AG04450 (cell line): ENCODE measurements at regions not wholly inside any gene's neighbourhood (a gene's known extent, or its start where the extent isn't known, plus 50 kb on each side); places are given as distances from the start of the nearest gene placed in this dataset.

Experiments
- CTCF ChIA-PET: fragments of 300-600, 350-600 bp; formaldehyde crosslinking; extraction: SDS; loops from one replicate; lab custom pipeline; 2022; ENCODE audit warnings: antibody characterized with exemption, inconsistent platforms; lab: Charles Lee
- POLR2A ChIA-PET: fragments of 350-600 bp; formaldehyde crosslinking; extraction: SDS; loops from one replicate; lab custom pipeline; 2021; ENCODE audit warnings: antibody characterized with exemption, inconsistent platforms; lab: Yijun Ruan, JAX
- DNase-seq: peaks from one replicate; pipeline ENCODE4 v3.0.0-alpha.2; 2011; ENCODE audit warnings: low read depth, low spot score
- H3K27ac ChIP-seq: one replicate; pipeline ENCODE4 v1.5.1; 2012; ENCODE audit warnings: low read depth, low read length, control low read depth
- H3K27me3 ChIP-seq: one replicate; pipeline ENCODE4 v1.6.0; 2012; ENCODE audit warnings: low read length; ENCODE audit not compliant: control insufficient read depth, insufficient read depth
- H3K4me3 ChIP-seq: 2 replicates; pipeline ENCODE4 v1.5.1; 2011; ENCODE audit warnings: mild to moderate bottlenecking, low read depth, low read length, control low read depth
- H3K9me3 ChIP-seq: 2 replicates; pipeline ENCODE4 v1.5.1; 2012; ENCODE audit warnings: low read length; ENCODE audit not compliant: control insufficient read depth, insufficient read depth
- CTCF ChIP-seq: IDR thresholded peaks from 2 replicates; pipeline ENCODE4 v1.5.1; 2011; ENCODE audit warnings: low read depth, low read length, control low read depth, inconsistent platforms

GRCh38 chr1:193736507-193736906 lies 550.1 kb upstream of the B3GALT2 start:
- Histone ChIP-seq H3K9me3 (no peaks in the 10 kb centered on the region), H3K4me3 (no peak overlapping the region), H3K27me3 (no peaks in the 10 kb centered on the region), H3K27ac (no peak overlapping the region)
- no peak for TF ChIP-seq CTCF
- POLR2A ChIA-PET, result no interaction called here
- CTCF ChIA-PET, result interaction anchor here (0.5 kb wide), 1 partner anchor 406 kb away, joined by 4 read pairs; no protein-coding TSS in a partner anchor
- DNase-seq, result no peak

GRCh38 chr1:193733674-193734073 lies 547.3 kb upstream of the B3GALT2 start:
- no peak overlapping the region for H3K4me3 ChIP-seq
- DNase-seq, result no peak
- no peaks in the 10 kb centered on the region for H3K27me3 ChIP-seq
- CTCF ChIA-PET, result no interaction called here
- no peak for TF ChIP-seq CTCF
- no peak overlapping the region for H3K27ac ChIP-seq
- POLR2A ChIA-PET, result no interaction called here
- H3K9me3 ChIP-seq, result no peaks in the 10 kb centered on the region

DNA sequence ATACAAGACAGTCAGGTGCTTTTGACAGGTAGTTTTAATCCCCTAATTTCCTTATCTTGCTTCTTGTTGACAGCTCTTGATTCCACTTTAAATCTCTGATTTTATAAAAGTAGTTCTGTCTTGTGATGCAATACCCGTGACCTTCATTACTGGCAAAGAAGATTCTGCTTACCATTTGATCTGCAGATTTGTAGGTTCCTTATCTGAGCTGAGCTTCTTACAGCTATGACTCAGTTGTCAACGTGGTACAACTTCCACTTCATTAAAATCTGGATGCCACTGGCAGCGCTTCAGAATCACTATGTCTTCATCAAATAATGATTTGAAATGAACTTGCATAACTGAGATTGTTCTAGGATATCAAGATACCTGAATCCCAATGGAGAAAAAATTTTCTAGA lies 543.6 kb upstream of the B3GALT2 start:
- POLR2A ChIA-PET, result interaction anchor here (0.6 kb wide), 2 partner anchors 30 to 109 kb away, joined by 3 to 5 read pairs; no protein-coding TSS in a partner anchor
- Histone ChIP-seq H3K27me3 (no peaks in the 10 kb centered on the region), H3K4me3 (no peak overlapping the region), H3K27ac (no peak overlapping the region), H3K9me3 (no peaks in the 10 kb centered on the region)
- TF ChIP-seq CTCF, result no peak
- no peak for DNase-seq
- CTCF ChIA-PET, result no interaction called here

DNA sequence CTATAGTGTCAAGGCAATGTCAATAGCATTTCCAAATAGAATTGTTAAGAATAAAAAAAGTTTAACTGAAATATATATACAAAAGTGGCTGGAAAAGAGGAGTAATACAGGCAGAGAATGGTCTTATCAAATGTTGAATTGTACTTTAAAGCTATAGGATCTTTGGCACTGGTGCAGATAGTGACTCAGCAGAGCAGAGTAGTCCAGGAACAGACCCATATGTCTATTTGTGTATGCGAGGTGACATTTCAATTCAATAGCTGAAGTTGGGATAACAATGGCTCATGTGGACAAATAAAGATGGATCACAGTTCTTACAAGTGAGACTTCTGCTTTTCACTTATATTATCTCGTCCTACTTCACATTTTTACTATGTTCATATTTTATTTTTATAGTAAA lies 543.0 kb upstream of the B3GALT2 start:
- no peaks in the 10 kb centered on the region for H3K9me3 ChIP-seq
- no peak for TF ChIP-seq CTCF
- DNase-seq, result no peak
- POLR2A ChIA-PET, result interaction anchor here (0.6 to 0.8 kb wide), 2 partner anchors 110 to 1293 kb away, joined by 3 read pairs; no protein-coding TSS in a partner anchor
- no peaks in the 10 kb centered on the region for H3K27me3 ChIP-seq
- CTCF ChIA-PET, result no interaction called here
- H3K27ac ChIP-seq, result no peak overlapping the region
- no peak overlapping the region for H3K4me3 ChIP-seq

DNA sequence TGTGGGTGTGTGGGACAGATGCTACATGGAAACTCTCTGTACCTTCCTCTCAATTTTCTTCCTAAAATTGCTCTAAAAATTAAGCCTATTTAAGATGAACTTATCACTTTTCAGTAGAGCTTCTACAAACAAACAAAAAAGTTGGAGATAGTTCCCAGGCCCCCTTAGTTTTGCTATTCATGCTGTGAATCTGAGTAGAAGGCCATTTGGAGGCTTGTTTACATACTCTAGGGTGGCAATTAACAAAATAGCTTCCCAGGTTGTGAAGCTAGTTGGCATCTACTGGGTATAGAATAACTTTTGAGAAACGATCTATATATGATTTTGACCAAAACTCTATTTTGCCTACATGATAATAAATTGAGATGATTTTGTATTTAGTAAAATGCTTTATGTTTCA lies 541.4 kb upstream of the B3GALT2 start:
- DNase-seq, result no peak
- H3K27me3 ChIP-seq, result no peaks in the 10 kb centered on the region
- POLR2A ChIA-PET, result no interaction called here
- H3K4me3 ChIP-seq, result no peak overlapping the region
- H3K9me3 ChIP-seq, result no peaks in the 10 kb centered on the region
- CTCF ChIA-PET, result no interaction called here
- no peak overlapping the region for H3K27ac ChIP-seq
- TF ChIP-seq CTCF, result no peak
